ENCODE measurements at regions not wholly inside any gene's neighbourhood (a gene's known extent, or its start where the extent isn't known, plus 50 kb on each side); places are given as distances from the start of the nearest gene placed in this dataset.

GRCh38 chr3:27561576-27561975, 77.4 kb upstream of the SLC4A7 start:
- H3K36me3 Mint-ChIP-seq (ENCODE audit: insufficient read depth, unreplicated experiment), result no peaks in the 10 kb centered on the region
- H3K9me3 ChIP-seq, result no peaks in the 10 kb centered on the region
- H3K27ac Mint-ChIP-seq (ENCODE audit: unreplicated experiment), result no peak overlapping the region
- no TSS peak for BruUV-seq (replicated peaks)
- no peaks in the 10 kb centered on the region for H3K9me3 Mint-ChIP-seq (ENCODE audit: unreplicated experiment)
- H3K4me1 Mint-ChIP-seq (ENCODE audit: low read depth, unreplicated experiment), result no peaks in the 10 kb centered on the region
- H3K27me3 Mint-ChIP-seq (ENCODE audit: insufficient read depth, unreplicated experiment), result no peaks in the 10 kb centered on the region
- no peak for DNase-seq
- no peaks in the 10 kb centered on the region for H3K27me3 ChIP-seq (replicated peaks; ENCODE audit: control insufficient read depth, insufficient read depth, low read length)
- TF ChIP-seq CTCF (IDR thresholded peaks at IDR 0.05; ENCODE audit: insufficient read depth in 1 of 2, low read depth in 1 of 2, low read length in 1 of 2, severe bottlenecking in 1 of 2, unreplicated experiment in 1 of 2), result no peak
- no peak overlapping the region for H3K4me3 Mint-ChIP-seq (ENCODE audit: unreplicated experiment)
- ChIA-PET CTCF (no interaction called here), POLR2A (no interaction called here)
- H3K4me1 ChIP-seq, result no peaks in the 10 kb centered on the region
- intact Hi-C loops (cut with micrococcal nuclease; ENCODE audit: unreplicated experiment), result no loop called here
- no peak overlapping the region for H3K4me3 ChIP-seq (ENCODE audit: low read depth, low read length)
- no peaks in the 10 kb centered on the region for H3K36me3 ChIP-seq (ENCODE audit: control insufficient read depth, insufficient read depth, low read length)

DNA sequence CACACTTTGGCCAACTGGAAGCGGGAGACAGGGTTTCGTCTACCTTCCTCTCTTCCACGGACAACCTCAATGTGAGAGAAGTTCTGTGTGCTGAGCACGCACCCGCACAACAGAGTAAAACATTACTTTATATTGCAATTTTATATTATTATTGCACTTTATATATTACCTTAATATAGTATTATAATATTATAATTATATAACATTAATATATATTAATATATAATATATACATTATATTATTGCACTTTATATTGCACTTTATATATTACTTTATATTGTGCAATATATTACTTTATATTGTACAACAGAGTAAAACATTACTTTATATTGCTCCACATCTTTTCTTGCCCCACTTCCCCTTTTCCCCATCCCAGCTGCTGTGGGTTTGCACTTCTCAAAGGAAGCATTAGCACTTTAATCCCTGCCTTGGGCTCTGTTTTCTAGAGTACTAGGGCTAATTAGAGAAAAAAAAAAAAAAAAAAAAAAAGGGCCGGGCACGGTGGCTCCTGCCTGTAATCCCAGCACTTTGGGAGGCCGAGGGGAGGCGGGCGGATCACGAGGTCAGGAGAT, 76.4 kb upstream of the SLC4A7 start:
- ChIA-PET POLR2A (no interaction called here), CTCF (no interaction called here)
- no peak overlapping the region for H3K4me3 Mint-ChIP-seq (ENCODE audit: unreplicated experiment)

DNA sequence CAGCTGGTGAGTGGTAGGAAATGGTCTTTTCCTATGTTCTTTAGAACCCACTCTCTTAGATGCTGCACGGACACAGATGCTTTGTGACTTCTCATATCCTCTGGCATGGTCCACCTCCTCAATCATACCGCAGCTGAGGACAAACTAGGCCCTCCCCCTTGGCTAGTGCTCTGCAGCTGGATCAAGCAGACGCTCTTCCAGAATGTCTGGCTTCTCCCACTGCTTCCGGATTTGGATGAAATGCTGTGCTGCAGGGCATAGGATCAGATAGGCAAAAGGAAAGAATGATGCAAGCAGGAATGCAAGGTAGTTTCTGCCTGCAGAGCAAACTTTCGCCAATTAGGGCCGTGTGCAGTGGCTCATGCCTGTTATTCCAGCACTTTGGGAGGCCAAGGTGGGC, 75.7 kb upstream of the SLC4A7 start:
- Histone ChIP-seq H3K36me3 (ENCODE audit: control insufficient read depth, insufficient read depth, low read length) (no peaks in the 10 kb centered on the region), H3K4me1 (no peaks in the 10 kb centered on the region), H3K27me3 (replicated peaks; ENCODE audit: control insufficient read depth, insufficient read depth, low read length) (no peaks in the 10 kb centered on the region), H3K4me3 (ENCODE audit: low read depth, low read length) (no peak overlapping the region), H3K9me3 (no peaks in the 10 kb centered on the region)
- no peak for TF ChIP-seq CTCF (IDR thresholded peaks at IDR 0.05; ENCODE audit: insufficient read depth in 1 of 2, low read depth in 1 of 2, low read length in 1 of 2, severe bottlenecking in 1 of 2, unreplicated experiment in 1 of 2)
- peak in 1 of 2 experiments; percentile 42 for DNase-seq
- Mint-ChIP-seq H3K4me3 (ENCODE audit: unreplicated experiment) (no peak overlapping the region), H3K27me3 (ENCODE audit: insufficient read depth, unreplicated experiment) (no peaks in the 10 kb centered on the region), H3K27ac (ENCODE audit: unreplicated experiment) (no peak overlapping the region), H3K36me3 (ENCODE audit: insufficient read depth, unreplicated experiment) (no peaks in the 10 kb centered on the region), H3K9me3 (ENCODE audit: unreplicated experiment) (no peaks in the 10 kb centered on the region), H3K4me1 (ENCODE audit: low read depth, unreplicated experiment) (no peaks in the 10 kb centered on the region)
- CTCF ChIA-PET, result no interaction called here
- intact Hi-C loops (cut with micrococcal nuclease; ENCODE audit: unreplicated experiment), result no loop called here
- no TSS peak for BruUV-seq (replicated peaks)
- POLR2A ChIA-PET, result no interaction called here

More for the DNA sequence above, 76.4 kb upstream of the SLC4A7 start:
- Mint-ChIP-seq H3K27ac (ENCODE audit: unreplicated experiment) (no peak overlapping the region), H3K27me3 (ENCODE audit: insufficient read depth, unreplicated experiment) (no peaks in the 10 kb centered on the region), H3K9me3 (ENCODE audit: unreplicated experiment) (no peaks in the 10 kb centered on the region), H3K4me1 (ENCODE audit: low read depth, unreplicated experiment) (no peaks in the 10 kb centered on the region), H3K36me3 (ENCODE audit: insufficient read depth, unreplicated experiment) (no peaks in the 10 kb centered on the region)
- Histone ChIP-seq H3K9me3 (no peaks in the 10 kb centered on the region), H3K4me3 (ENCODE audit: low read depth, low read length) (no peak overlapping the region), H3K4me1 (no peaks in the 10 kb centered on the region), H3K27me3 (replicated peaks; ENCODE audit: control insufficient read depth, insufficient read depth, low read length) (no peaks in the 10 kb centered on the region), H3K36me3 (ENCODE audit: control insufficient read depth, insufficient read depth, low read length) (no peaks in the 10 kb centered on the region)
- intact Hi-C loops (cut with micrococcal nuclease; ENCODE audit: unreplicated experiment), result no loop called here
- no peak for DNase-seq
- BruUV-seq (replicated peaks), result no TSS peak
- no peak for TF ChIP-seq CTCF (IDR thresholded peaks at IDR 0.05; ENCODE audit: insufficient read depth in 1 of 2, low read depth in 1 of 2, low read length in 1 of 2, severe bottlenecking in 1 of 2, unreplicated experiment in 1 of 2)

All from Caco-2 (cell line).